Middle frontal gyrus (tissue), 1 donor: ENCODE measurements at regions not wholly inside any gene's neighbourhood (a gene's known extent, or its start where the extent isn't known, plus 50 kb on each side); places are given as distances from the start of the nearest gene placed in this dataset.
"Not testable (repeated sequence)": the region's sequence is repeated elsewhere in the genome, so short reads cannot be mapped to it uniquely, and the experiment has no call there.

Experiments
- DNase-seq: peaks from one replicate; pipeline ENCODE4 v3.0.0-alpha.2; 2015; ENCODE audit warnings: low spot score; ENCODE audit errors: extremely low spot score

- no peak for DNase-seq
These were observed 461.1 kb upstream of the TBL1XR1 start for GRCh38 chr3:177658354-177658753.

- not testable (repeated sequence) for DNase-seq
These were observed 467.3 kb upstream of the TBL1XR1 start for GRCh38 chr3:177664380-177665103.

GRCh38 chr3:177665122-177665808, 468.0 kb upstream of the TBL1XR1 start:
- no peak for DNase-seq

GRCh38 chr3:177672252-177672911, 475.1 kb upstream of the TBL1XR1 start:
- DNase-seq, result no peak

- no peak for DNase-seq
These were observed 476.0 kb upstream of the TBL1XR1 start for GRCh38 chr3:177673112-177673914.

- DNase-seq, result no peak
These were observed 476.9 kb upstream of the TBL1XR1 start for GRCh38 chr3:177674186-177674585.

- DNase-seq, result no peak
These were observed 478.9 kb upstream of the TBL1XR1 start for GRCh38 chr3:177676148-177676547.

GRCh38 chr3:177676947-177677587, 479.8 kb upstream of the TBL1XR1 start:
- DNase-seq, result peak; percentile 48

- DNase-seq, result no peak
These were observed 482.5 kb upstream of the TBL1XR1 start for GRCh38 chr3:177679568-177680471.

- DNase-seq, result no peak
These were observed 483.2 kb upstream of the TBL1XR1 start for GRCh38 chr3:177680472-177680821.

- no peak for DNase-seq
These were observed 483.9 kb upstream of the TBL1XR1 start for GRCh38 chr3:177681156-177681555.

- no peak for DNase-seq
These were observed 484.6 kb upstream of the TBL1XR1 start for GRCh38 chr3:177681852-177682251.

GRCh38 chr3:177683586-177683985, 486.3 kb upstream of the TBL1XR1 start:
- no peak for DNase-seq

- peak; percentile 31 for DNase-seq
These were observed 489.4 kb upstream of the TBL1XR1 start for GRCh38 chr3:177686671-177687070.

- DNase-seq, result no peak
These were observed 490.0 kb upstream of the TBL1XR1 start for GRCh38 chr3:177687291-177687690.

- DNase-seq, result no peak
These were observed 490.9 kb upstream of the TBL1XR1 start for GRCh38 chr3:177688152-177688551.

- no peak for DNase-seq
These were observed 491.8 kb upstream of the TBL1XR1 start for GRCh38 chr3:177689077-177689476.

- no peak for DNase-seq
These were observed 492.6 kb upstream of the TBL1XR1 start for GRCh38 chr3:177689869-177690268.

GRCh38 chr3:177690306-177690705, 493.0 kb upstream of the TBL1XR1 start:
- DNase-seq, result no peak

- DNase-seq, result no peak
These were observed 495.2 kb upstream of the TBL1XR1 start for GRCh38 chr3:177692304-177692975.
